Loucy (cell line): ENCODE measurements at regions not wholly inside any gene's neighbourhood (a gene's known extent, or its start where the extent isn't known, plus 50 kb on each side); places are given as distances from the start of the nearest gene placed in this dataset.

Experiments
- CTCF ChIP-seq: fragments of 200-600 bp; sonication (generic); conservative IDR thresholded peaks from 2 replicates; pipeline ENCODE4 v1.5.1; 2014; ENCODE audit warnings: mild to moderate bottlenecking, antibody characterized with exemption, low read length
- EZH2phosphoT487 ChIP-seq: fragments of 200-600 bp; IDR thresholded peaks from 2 replicates; pipeline ENCODE4 v1.6.1; 2018; ENCODE audit warnings: antibody characterized with exemption, mild to moderate bottlenecking, moderate library complexity, borderline replicate concordance

DNA sequence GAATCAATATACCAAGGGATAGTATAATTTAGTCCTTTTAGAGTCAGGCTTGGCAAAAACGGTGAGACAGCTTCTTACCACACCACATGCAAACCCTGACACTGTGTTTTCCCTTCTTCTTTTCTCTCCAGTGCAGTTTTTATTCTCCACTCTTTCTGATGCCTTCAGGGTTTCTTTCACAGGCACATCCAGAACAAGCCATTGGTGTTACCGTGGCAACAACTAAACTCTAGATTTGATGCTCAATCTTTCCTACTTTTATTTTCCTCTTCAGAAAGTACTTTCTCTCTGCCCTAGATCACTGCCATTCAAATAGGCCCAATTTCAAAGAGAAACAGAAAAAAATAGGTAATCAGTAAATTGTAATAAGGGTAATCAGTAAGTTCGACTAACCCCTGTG, 469.8 kb upstream of the POT1 start:
- TF ChIP-seq CTCF (no peak), EZH2phosphoT487 (no peak)
